HCT116 (cell line): ENCODE measurements at regions not wholly inside any gene's neighbourhood (a gene's known extent, or its start where the extent isn't known, plus 50 kb on each side); places are given as distances from the start of the nearest gene placed in this dataset.

ENCODE experiments used
- CTCF ChIP-seq, 3 experiments: fragments of 200-600 bp in 1 of 3; sonication (generic) in 1 of 3; IDR thresholded peaks in 2 of 3; conservative IDR thresholded peaks in 1 of 3; 2 replicates each; pipeline ENCODE4 v1.5.1; 2012 to 2017; ENCODE audit warnings: low read depth in 2 of 3, low read length in 2 of 3, antibody characterized with exemption in 1 of 3, borderline replicate concordance in 1 of 3, control low read depth in 1 of 3, mild to moderate bottlenecking in 1 of 3, mixed read lengths in 1 of 3, mixed run types in 1 of 3, moderate library complexity in 1 of 3; ENCODE audit not compliant: insufficient read depth in 1 of 3
- EZH2 ChIP-seq: fragments of 200-600 bp; sonication (generic); IDR thresholded peaks from 2 replicates; pipeline ENCODE4 v1.6.1; 2017; ENCODE audit warnings: antibody characterized with exemption, mixed run types
- RAD21 ChIP-seq: IDR thresholded peaks from 2 replicates; pipeline ENCODE4 v1.6.1; 2012; ENCODE audit warnings: low read depth, mild to moderate bottlenecking

GRCh38 chr2:199680482-199680881 is 170.5 kb downstream of the FTCDNL1 start:
- no peak for TF ChIP-seq CTCF (IDR thresholded peaks at IDR 0.05 in 2 of 3, conservative IDR thresholded peaks at IDR 0.05 in 1 of 3; ENCODE audit: borderline replicate concordance in 1 of 3, insufficient read depth in 1 of 3, low read depth in 2 of 3, low read length in 2 of 3)
- TF ChIP-seq RAD21, result no peak
- no peak for TF ChIP-seq EZH2
